ENCODE measurements at regions not wholly inside any gene's neighbourhood (a gene's known extent, or its start where the extent isn't known, plus 50 kb on each side); places are given as distances from the start of the nearest gene placed in this dataset.

DNA sequence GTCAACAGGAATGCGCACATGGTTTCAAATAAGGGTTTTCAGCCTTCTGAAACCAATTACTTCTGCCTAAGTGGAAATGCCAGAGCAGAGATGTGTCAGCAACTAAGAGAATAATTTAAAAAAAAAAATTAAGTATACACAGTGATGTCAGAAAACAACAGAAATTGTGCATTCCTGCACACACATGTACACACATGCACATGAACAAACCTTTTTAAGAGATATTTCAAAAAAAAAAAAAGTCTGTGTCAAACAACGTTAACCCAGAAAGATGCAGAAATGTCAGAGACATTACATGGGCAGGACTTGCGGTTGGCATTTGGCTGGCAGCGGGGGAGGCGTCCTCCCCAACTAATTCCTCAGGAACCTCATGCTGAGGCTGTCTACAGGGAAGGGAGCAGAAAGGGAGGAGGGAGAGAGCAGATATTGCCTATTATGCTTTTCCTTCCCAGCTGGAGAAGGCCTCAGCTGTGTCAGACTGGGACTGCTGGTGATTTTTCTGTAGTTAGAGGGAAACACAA is 536.9 kb upstream of the WWC1 start:
- no peak for DNase-seq (ENCODE audit: low spot score)

DNA sequence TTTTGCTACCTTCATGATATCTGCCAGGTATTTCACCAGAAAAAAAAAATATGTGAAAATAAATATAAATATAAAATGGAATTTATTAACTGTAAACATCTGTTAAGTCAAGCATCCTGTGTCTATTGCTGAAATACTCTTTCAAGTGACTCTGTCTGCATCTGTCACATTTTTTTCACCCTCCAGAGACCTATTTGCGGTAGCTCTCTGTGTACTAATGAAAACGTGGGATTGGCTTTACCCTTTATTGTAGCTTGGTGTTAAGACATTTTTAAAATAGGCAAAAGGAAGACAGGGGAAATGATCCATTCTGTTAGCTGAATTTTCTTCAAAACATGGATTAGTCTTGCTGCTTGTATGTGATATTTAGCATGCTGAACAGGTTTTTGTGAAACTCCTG is 536.0 kb upstream of the WWC1 start:
- no peak for DNase-seq (ENCODE audit: low spot score)

GRCh38 chr5:167759057-167759821 is 532.2 kb upstream of the WWC1 start:
- no peak for DNase-seq (ENCODE audit: low spot score)

DNA sequence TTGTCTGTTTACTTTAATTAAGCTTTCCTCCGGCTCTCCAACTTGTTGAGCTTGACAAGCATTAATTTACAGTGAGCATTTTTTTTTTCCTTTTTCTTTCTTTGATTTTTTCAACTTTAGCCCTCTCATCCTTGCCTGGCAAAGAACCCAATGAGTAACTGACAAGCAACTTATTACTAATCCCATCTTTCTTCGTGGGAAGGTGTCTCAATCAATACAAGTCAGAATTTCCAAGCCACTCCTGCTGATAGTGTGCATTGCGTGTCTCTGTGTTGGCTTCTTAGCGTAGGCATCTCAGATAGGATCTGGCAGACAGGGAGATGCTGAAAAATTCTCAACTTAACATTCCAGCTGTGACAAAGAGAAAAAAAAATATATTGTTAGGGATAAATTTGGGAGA is 527.7 kb upstream of the WWC1 start:
- DNase-seq (ENCODE audit: low spot score): no peak

DNA sequence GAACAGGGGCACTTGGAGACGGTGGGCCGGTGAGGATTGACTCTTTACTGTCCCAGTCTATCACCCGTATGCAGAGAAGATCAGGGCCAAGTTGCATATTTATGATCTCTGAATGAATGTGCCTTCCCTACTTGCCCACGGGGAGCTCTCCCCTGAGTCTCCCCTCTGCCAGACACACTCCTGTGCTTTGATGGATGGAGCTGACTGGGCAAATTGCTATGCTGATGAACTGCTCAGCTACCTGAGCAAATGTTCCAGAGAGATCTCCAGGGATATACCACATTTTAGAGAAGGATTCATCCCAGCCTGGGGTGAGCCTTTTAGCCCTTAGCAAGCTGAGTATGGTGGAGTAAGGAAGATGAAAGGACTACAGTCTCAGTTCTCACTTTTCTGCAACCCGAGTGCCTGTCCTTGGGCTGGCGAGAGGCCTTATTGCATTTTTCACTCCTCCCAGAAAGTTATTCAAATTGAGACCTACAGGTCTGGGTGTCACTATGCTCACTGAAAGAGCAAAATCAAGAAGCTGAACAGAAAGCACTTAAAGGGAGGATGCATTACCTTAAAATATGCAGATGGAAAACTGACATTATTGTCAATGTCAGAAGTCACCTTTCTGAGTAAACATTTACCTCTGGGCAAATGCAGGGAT is 526.7 kb upstream of the WWC1 start:
- DNase-seq (ENCODE audit: low spot score): no peak

DNA sequence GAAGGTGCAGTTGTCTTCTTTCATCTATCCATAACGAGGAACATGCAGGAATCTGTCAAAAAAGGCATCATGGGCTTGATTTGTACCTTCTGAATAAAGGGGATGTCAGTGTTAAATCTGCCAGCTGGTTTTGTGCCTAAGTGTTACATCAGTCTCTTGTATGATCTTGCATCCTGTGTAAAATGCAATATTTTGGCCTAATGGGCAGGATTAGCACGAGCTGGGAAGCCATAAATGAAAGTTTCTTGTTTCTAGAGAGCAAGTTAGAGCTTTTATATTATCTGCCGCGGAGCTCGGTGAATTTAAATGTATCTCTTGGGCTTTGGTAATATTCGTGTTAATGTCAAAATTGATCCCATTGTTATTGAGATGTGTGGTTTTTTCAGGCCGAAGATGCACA is 526.1 kb upstream of the WWC1 start:
- DNase-seq (ENCODE audit: low spot score): no peak

DNA sequence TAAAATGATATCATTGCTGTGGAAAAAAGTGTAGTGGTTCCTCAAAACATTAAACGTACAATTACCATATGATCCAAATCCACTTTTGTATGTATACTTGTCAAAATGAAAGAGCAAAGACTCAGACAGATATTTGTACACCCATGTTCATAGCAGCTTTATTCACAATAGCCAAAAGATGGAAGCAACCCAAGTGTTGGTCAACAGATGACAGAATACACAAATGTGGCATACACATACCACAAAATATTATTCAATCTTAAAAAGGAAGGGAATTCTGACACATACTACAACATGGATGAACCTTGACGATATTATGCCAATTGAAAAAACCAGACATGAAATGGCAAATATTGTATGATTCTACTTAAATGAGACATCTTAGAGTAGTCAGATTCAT is 524.5 kb upstream of the WWC1 start:
- no peak for DNase-seq (ENCODE audit: low spot score)

GRCh38 chr5:167767795-167768194 is 523.6 kb upstream of the WWC1 start:
- DNase-seq (ENCODE audit: low spot score): no peak

DNA sequence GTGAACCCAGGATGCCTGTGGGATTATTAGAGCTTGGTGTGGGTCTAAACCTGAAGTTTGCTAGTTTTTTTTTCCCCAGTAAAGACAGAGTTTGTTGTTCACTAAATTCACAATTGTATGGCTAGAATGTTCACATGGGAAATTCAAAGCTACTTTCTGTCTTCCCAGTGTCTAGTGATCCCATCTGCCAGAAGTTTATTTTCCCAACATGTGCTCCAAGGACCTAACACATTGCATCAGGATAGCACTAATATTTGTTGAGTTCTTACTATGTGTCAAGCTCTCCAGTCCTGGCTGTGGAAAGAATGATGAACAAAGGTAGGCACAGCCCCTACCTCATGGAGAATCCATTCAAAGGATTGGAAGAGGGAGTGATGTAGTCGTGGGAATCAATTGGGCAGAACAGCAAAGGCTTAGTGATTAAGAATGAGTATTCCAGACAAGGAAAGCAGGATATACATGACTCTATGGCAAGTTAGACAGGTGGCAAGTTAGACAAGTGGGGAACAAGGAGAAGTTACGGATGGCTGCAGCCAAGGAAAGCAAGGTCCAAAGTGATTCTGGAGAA is 521.5 kb upstream of the WWC1 start:
- DNase-seq (ENCODE audit: low spot score): no peak

DNA sequence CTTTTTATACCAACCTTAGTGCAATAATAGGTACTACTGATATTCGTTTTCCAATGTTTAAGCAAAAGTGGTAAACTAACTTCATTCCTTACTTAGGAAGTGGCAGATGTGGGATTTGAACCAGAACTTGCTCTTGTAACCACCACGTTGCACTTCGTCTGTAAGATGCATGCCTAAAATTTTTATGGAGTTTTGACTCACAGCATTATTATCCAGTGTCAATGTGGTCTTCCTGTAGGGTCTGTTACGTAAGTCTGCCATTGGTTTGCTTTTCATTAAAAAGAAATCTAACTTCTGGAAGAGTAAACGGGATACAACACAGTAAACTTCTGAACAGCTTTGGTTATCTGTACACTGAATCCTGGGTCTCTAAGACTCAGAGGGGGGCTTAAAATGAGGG is 521.0 kb upstream of the WWC1 start:
- no peak for DNase-seq (ENCODE audit: low spot score)

GRCh38 chr5:167771571-167771970 is 519.9 kb upstream of the WWC1 start:
- no peak for DNase-seq (ENCODE audit: low spot score)

DNA sequence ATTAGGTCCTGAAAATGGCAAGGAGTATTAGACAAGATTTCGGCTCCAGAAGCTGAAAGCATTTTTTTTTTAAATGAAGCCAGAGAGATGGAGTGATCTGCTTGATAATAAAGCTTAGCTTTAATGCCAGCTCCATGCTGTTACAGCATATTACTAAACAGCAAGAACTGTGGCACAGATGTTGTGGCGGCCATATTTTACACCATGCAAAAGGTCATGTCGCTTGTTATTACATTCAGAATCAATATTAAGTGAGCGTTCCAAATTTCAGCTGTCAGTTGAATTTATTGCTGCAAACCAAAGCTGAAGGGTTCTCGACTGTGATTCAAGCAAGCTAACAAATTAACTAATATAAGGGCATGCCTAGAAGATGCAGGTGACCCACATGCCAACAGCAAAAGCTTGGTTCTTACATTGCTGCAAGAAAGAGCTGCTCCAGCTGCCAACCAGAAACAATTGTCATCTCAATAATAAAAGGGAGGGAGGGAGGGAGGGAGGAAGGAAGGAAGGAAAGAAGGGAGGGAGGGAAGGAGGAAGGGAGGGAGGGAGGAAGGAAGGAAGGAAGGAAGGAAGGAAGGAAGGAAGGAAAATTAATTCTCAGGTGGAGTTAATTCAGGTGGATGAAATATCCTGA is 517.7 kb upstream of the WWC1 start:
- DNase-seq (ENCODE audit: low spot score): no peak

DNA sequence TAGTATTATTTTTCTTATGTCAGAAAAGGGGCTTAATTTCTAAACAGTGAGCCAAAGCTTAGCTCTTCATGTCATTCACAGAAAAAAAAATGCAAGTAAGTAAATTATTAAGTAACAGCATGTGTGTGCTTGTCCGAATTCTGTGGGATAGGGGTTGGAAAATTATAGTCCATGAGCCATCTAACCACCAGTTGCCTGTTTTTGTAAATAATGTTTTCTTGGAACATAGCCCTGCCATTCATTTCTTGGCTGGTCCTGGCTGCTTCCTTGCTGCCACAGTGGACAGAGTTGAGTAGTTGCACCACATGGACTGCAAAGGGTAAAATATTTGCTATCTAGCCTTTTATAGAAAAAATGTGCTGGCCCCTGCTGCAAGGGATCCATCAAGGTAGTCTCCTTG is 513.7 kb upstream of the WWC1 start:
- no peak for DNase-seq (ENCODE audit: low spot score)

- no peak for DNase-seq (ENCODE audit: low spot score)
Observed at GRCh38 chr5:167778228-167778627, 513.2 kb upstream of the WWC1 start.

- DNase-seq (ENCODE audit: low spot score): no peak
Observed at GRCh38 chr5:167779644-167780043, 511.8 kb upstream of the WWC1 start.

- no peak for DNase-seq (ENCODE audit: low spot score)
Observed at GRCh38 chr5:167780177-167780576, 511.3 kb upstream of the WWC1 start.

DNA sequence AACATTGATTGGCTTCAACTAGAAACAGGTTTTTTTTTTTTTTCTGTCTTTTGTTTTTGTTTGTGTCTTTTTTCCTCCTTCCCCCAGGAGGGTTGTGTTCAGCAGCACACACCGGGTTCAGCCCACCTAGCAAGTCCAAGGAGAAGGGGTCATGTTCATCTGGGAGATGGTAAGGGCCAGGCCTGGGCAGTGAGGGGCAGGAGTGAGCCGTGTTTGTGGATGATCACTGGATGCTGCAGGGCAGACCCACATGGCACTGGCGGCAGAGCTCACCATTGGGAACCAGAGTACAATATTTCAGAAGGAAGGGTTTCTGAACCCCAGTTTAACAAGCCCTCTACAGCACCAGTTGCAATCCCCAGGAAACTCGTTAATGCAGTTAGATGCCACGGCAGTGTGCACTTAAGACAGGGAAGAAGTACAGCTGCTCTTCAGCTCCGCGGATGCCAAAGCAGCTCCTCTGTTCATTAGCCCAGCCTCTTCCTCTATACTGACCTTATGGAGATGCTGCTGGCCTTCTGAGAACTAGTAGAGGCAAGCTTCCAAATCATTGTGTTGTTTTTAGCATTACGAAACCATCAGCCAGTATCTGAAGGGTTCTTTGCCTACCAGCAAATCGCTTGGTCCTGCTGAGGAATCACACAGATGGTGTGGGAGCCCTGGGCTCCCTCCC is 508.2 kb upstream of the WWC1 start:
- DNase-seq (ENCODE audit: low spot score): no peak

DNA sequence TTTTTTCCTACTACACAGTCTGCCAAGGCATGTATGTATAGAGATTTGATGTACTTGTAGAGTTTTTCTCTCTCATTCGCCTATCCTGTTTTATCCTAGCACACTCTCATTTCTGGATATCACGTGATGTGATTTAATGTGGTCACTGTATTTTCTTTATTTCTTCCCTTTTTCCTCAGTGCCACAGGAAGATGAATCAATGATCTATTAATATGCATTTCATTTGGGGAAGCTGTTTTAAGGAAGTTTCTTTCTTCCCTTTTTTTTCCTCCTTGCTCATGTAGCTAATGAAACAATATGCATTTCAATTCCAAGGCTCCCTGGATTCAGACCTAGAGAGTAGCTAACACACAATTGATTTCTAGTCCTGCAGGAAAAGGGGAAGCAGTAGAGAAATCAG is 506.3 kb upstream of the WWC1 start:
- no peak for DNase-seq (ENCODE audit: low spot score)

- no peak for DNase-seq (ENCODE audit: low spot score)
Observed at GRCh38 chr5:167785901-167786300, 505.5 kb upstream of the WWC1 start.

DNA sequence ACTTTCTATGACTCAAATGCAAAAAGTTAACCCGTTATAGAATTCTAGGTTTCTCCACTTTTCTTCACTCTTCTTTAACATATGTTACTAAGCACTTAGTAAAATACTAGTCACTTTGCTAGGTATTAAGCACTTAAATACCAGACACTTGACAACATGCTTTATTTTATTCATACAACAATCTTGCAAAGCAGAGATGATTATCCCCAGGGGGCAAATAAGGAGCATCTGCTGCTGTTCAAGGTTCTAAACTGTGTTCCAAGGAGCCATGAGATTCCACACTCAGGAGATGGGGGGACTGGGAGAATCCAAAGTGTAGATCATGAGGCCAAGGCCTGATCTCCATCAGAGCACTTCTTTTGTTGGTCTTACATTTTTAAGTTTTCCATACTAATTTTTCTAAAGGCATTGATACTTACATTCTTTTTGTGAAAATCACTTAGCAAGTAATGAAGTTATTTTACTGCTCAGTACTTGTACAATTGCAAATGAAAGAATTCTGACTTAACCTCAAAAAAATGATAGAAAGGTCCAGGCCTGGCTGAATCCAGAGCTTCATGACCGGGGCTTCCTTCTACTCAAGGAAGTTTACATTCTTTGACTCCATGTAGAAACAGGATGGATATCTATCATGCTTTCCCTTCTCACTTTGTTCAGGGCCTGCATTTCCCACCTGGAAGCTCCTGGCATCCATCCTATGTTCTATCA is 504.4 kb upstream of the WWC1 start:
- DNase-seq (ENCODE audit: low spot score): no peak

DNA sequence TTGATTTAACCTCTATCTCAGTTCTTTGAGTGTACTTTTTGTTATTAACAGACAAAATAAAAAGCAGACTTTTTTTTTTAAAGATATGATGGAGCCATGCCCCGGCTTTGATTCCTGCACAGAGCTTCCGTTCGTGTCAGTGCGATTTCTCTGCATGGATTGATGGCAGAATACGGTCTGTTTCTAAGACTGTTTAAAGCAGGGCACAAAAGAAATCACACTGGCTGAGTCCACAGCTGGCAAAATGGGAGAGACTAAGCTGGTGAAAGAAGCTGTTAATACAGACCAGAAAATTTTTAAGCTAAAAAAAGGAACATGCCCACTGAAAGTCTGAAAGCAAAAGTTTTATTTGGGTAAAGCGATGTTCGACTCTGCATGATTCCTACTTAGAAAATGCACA is 501.4 kb upstream of the WWC1 start:
- DNase-seq (ENCODE audit: low spot score): no peak
